ENCODE measurements at regions not wholly inside any gene's neighbourhood (a gene's known extent, or its start where the extent isn't known, plus 50 kb on each side); places are given as distances from the start of the nearest gene placed in this dataset.

GRCh38 chr12:58412461-58413060 is 471.2 kb downstream of the ATP23 start:
- intact Hi-C loops (cut with DNase I) = no loop called here
- H3K4me1 ChIP-seq = peaks cover 0 to 24% (median 0%) of the 10 kb centered on the region in 12 donors
- no peaks in the 10 kb centered on the region for H3K27me3 ChIP-seq
- WGBS, 4 donors = 58 to 63% (median 60%) methylated on average over 2 of the region's 2 CpGs
- DNase-seq (no peak), ATAC-seq (peak in 2 of 4 donors; percentile 16 to 38)
- peak overlapping the region in 2 of 12 donors; percentile 9 to 59 for H3K27ac ChIP-seq
- H3K36me3 ChIP-seq = no peaks in the 10 kb centered on the region
- no peaks in the 10 kb centered on the region for H3K9me3 ChIP-seq
- TF ChIP-seq POLR2A (IDR thresholded peaks at IDR 0.05) (no peak), CTCF (IDR thresholded peaks at IDR 0.05) (no peak)
- no peak overlapping the region for H3K4me3 ChIP-seq

GRCh38 chr12:58413794-58414193 is 472.4 kb downstream of the ATP23 start:
- ATAC-seq = no peak
- H3K4me3 ChIP-seq = no peak overlapping the region
- H3K9me3 ChIP-seq = no peaks in the 10 kb centered on the region
- peaks cover 0 to 20% (median 0%) of the 10 kb centered on the region in 12 donors for H3K4me1 ChIP-seq
- H3K36me3 ChIP-seq = no peaks in the 10 kb centered on the region
- peak overlapping the region in 1 of 12 donors; percentile 59 for H3K27ac ChIP-seq
- no peak for DNase-seq
- H3K27me3 ChIP-seq = no peaks in the 10 kb centered on the region
- intact Hi-C loops (cut with DNase I) = no loop called here
- TF ChIP-seq POLR2A (IDR thresholded peaks at IDR 0.05) (no peak), CTCF (IDR thresholded peaks at IDR 0.05) (no peak)
- WGBS, 4 donors = 58 to 80% (median 67%) methylated on average over 1 of the region's 1 CpG

GRCh38 chr12:58414398-58414871 is 473.1 kb downstream of the ATP23 start:
- WGBS, 4 donors = 65 to 80% (median 69%) methylated on average over 2 of the region's 2 CpGs
- ATAC-seq (no peak), DNase-seq (no peak)
- Histone ChIP-seq H3K9me3 (no peaks in the 10 kb centered on the region), H3K27me3 (no peaks in the 10 kb centered on the region), H3K36me3 (no peaks in the 10 kb centered on the region), H3K4me3 (no peak overlapping the region), H3K27ac (peak overlapping the region in 1 of 12 donors; percentile 59), H3K4me1 (peaks cover 0 to 20% (median 0%) of the 10 kb centered on the region in 12 donors)
- intact Hi-C loops (cut with DNase I) = no loop called here
- TF ChIP-seq POLR2A (IDR thresholded peaks at IDR 0.05) (no peak), CTCF (IDR thresholded peaks at IDR 0.05) (no peak)

GRCh38 chr12:58415716-58416115 is 474.3 kb downstream of the ATP23 start:
- no peaks in the 10 kb centered on the region for H3K27me3 ChIP-seq
- intact Hi-C loops (cut with DNase I) = no loop called here
- ATAC-seq (no peak), DNase-seq (no peak)
- no peaks in the 10 kb centered on the region for H3K9me3 ChIP-seq
- peaks cover 0 to 20% (median 0%) of the 10 kb centered on the region in 12 donors for H3K4me1 ChIP-seq
- TF ChIP-seq CTCF (IDR thresholded peaks at IDR 0.05) = no peak
- H3K36me3 ChIP-seq = no peaks in the 10 kb centered on the region
- H3K4me3 ChIP-seq = no peak overlapping the region
- H3K27ac ChIP-seq = no peak overlapping the region
